Stimulated activated CD8-positive, alpha-beta memory T cell treated with anti-CD3 and anti-CD28 coated beads, Interleukin-7, amount 100 ng/mL, for 48 hours (primary cell): ENCODE measurements at regions not wholly inside any gene's neighbourhood (a gene's known extent, or its start where the extent isn't known, plus 50 kb on each side); places are given as distances from the start of the nearest gene placed in this dataset.

ENCODE experiments used
- DNase-seq, 2 donors: peaks; one replicate each; pipeline ENCODE4 v3.0.0-alpha.2; 2020; ENCODE audit warnings: low read depth in 1 of 2; ENCODE audit errors: extremely low read depth in 1 of 2

- no peak for DNase-seq
Observed at GRCh38 chr2:118525346-118525745, 322.1 kb downstream of the EN1 start.

GRCh38 chr2:118524911-118525310 lies 322.5 kb downstream of the EN1 start:
- DNase-seq = no peak

- no peak for DNase-seq
Observed at GRCh38 chr2:118523761-118524160, 323.7 kb downstream of the EN1 start.

- DNase-seq = no peak
Observed at GRCh38 chr2:118521960-118522359, 325.5 kb downstream of the EN1 start.

- DNase-seq = no peak
Observed at GRCh38 chr2:118521272-118521671, 326.2 kb downstream of the EN1 start.

GRCh38 chr2:118520246-118520645 lies 327.2 kb downstream of the EN1 start:
- DNase-seq = no peak

- DNase-seq = no peak
Observed at GRCh38 chr2:118519511-118519910, 327.9 kb downstream of the EN1 start.

- no peak for DNase-seq
Observed at GRCh38 chr2:118510807-118511206, 336.6 kb downstream of the EN1 start.

- DNase-seq = no peak
Observed at GRCh38 chr2:118509319-118510004, 338.0 kb downstream of the EN1 start.

- no peak for DNase-seq
Observed at GRCh38 chr2:118508282-118508681, 339.2 kb downstream of the EN1 start.

GRCh38 chr2:118505436-118505835 lies 342.0 kb downstream of the EN1 start:
- no peak for DNase-seq

GRCh38 chr2:118502106-118502505 lies 345.3 kb downstream of the EN1 start:
- no peak for DNase-seq

- DNase-seq = no peak
Observed at GRCh38 chr2:118498943-118499342, 348.5 kb downstream of the EN1 start.

GRCh38 chr2:118496870-118497611 lies 350.4 kb downstream of the EN1 start:
- no peak for DNase-seq

GRCh38 chr2:118496467-118496866 lies 351.0 kb downstream of the EN1 start:
- no peak for DNase-seq

- no peak for DNase-seq
Observed at GRCh38 chr2:118495290-118495689, 352.2 kb downstream of the EN1 start.

- no peak for DNase-seq
Observed at GRCh38 chr2:118493213-118493612, 354.2 kb downstream of the EN1 start.

GRCh38 chr2:118492335-118492734 lies 355.1 kb downstream of the EN1 start:
- no peak for DNase-seq

GRCh38 chr2:118490330-118490729 lies 357.1 kb downstream of the EN1 start:
- DNase-seq = no peak

GRCh38 chr2:118489712-118490299 lies 357.6 kb downstream of the EN1 start:
- no peak for DNase-seq

GRCh38 chr2:118481299-118481698 lies 366.1 kb downstream of the EN1 start:
- DNase-seq = no peak

GRCh38 chr2:118479020-118479419 lies 368.4 kb downstream of the EN1 start:
- no peak for DNase-seq
